Keratinocyte (primary cell): ENCODE measurements at regions not wholly inside any gene's neighbourhood (a gene's known extent, or its start where the extent isn't known, plus 50 kb on each side); places are given as distances from the start of the nearest gene placed in this dataset.

Experiments
- DNase-seq: peaks from one replicate; pipeline ENCODE4 v3.0.0-alpha.2; 2011; ENCODE audit warnings: low read depth, missing footprints, low spot score
- FAIRE-seq: peaks from 2 replicates; lab custom pipeline; 2011; peaks lifted over from hg19 to GRCh38; lab: Jason Lieb, UNC
- H2AFZ ChIP-seq: 2 replicates; pipeline ENCODE4 v1.6.0; 2012; ENCODE audit warnings: low read length, control low read depth, inconsistent platforms; ENCODE audit not compliant: control insufficient read depth
- H3K27ac ChIP-seq: 2 replicates; pipeline ENCODE4 v1.5.1; 2011; ENCODE audit warnings: low read length; ENCODE audit not compliant: control insufficient read depth, insufficient read depth
- H3K27me3 ChIP-seq: 3 replicates; pipeline ENCODE4 v1.6.0; 2011; ENCODE audit warnings: low read length; ENCODE audit not compliant: control insufficient read depth, insufficient read depth; ENCODE audit errors: extremely low read depth
- H3K36me3 ChIP-seq, 2 experiments: 2 replicates in 1 of 2; 3 replicates in 1 of 2; pipeline ENCODE4 v1.5.1; 2011; ENCODE audit warnings: low read length in 2 of 2, mild to moderate bottlenecking in 1 of 2; ENCODE audit not compliant: control insufficient read depth in 2 of 2, insufficient read depth in 2 of 2; ENCODE audit errors: extremely low read depth in 1 of 2
- H3K4me1 ChIP-seq: 3 replicates; pipeline ENCODE4 v1.5.1; 2011; ENCODE audit warnings: low read length; ENCODE audit not compliant: control insufficient read depth, insufficient read depth; ENCODE audit errors: extremely low read depth
- H3K4me2 ChIP-seq: 3 replicates; pipeline ENCODE4 v1.6.0; 2011; ENCODE audit warnings: low read depth, low read length; ENCODE audit not compliant: control insufficient read depth, insufficient read depth; ENCODE audit errors: extremely low read depth
- H3K4me3 ChIP-seq, 3 experiments: fragments of 200-600 bp in 1 of 3; sonication (generic) in 1 of 3; 2 replicates in 2 of 3; 3 replicates in 1 of 3; pipeline ENCODE4 v1.5.1; 2011 to 2016; ENCODE audit warnings: low read length in 3 of 3, mild to moderate bottlenecking in 3 of 3, control low read depth in 2 of 3, inconsistent platforms in 1 of 3, low read depth in 1 of 3, mixed read lengths in 1 of 3, mixed run types in 1 of 3, moderate library complexity in 1 of 3; ENCODE audit not compliant: control insufficient read depth in 2 of 3, insufficient read depth in 2 of 3; ENCODE audit errors: extremely low read depth in 1 of 3
- H3K79me2 ChIP-seq: 2 replicates; pipeline ENCODE4 v1.6.0; 2012; ENCODE audit warnings: low read length; ENCODE audit not compliant: control insufficient read depth, insufficient read depth
- H3K9ac ChIP-seq: 3 replicates; pipeline ENCODE4 v1.6.0; 2011; ENCODE audit warnings: low read length; ENCODE audit not compliant: control insufficient read depth, insufficient read depth; ENCODE audit errors: extremely low read depth
- H3K9me1 ChIP-seq: 3 replicates; pipeline ENCODE4 v1.6.0; 2011; ENCODE audit warnings: low read length; ENCODE audit not compliant: control insufficient read depth, insufficient read depth; ENCODE audit errors: extremely low read depth
- H3K9me3 ChIP-seq: 2 replicates; pipeline ENCODE4 v1.5.1; 2012; ENCODE audit warnings: low read depth, low read length; ENCODE audit not compliant: control insufficient read depth
- H4K20me1 ChIP-seq: 3 replicates; pipeline ENCODE4 v1.6.0; 2011; ENCODE audit warnings: low read length; ENCODE audit not compliant: control insufficient read depth, insufficient read depth; ENCODE audit errors: extremely low read depth
- EZH2 ChIP-seq: IDR thresholded peaks from one replicate; pipeline ENCODE4 v1.6.1; 2012; ENCODE audit warnings: inconsistent platforms, mild to moderate bottlenecking, low read length, moderate library complexity
- dilution Hi-C: fragments of 300-500 bp; cut with MboI; formaldehyde crosslinking; loops from one replicate; pipeline ENCODE4 v1.7.0; 2020; ENCODE audit warnings: low sequenced_read_pairs; ENCODE audit not compliant: extremely low pct_ligation_motif_present
- TF ChIP-seq, protein P1 (sequence below), 3 experiments: IDR thresholded peaks in 1 of 3; conservative IDR thresholded peaks in 1 of 3; optimal IDR thresholded peaks in 1 of 3; 2 replicates in 2 of 3; 3 replicates in 1 of 3; pipeline versions ENCODE3 to v1.5.1; 2011; ENCODE audit warnings: low read length in 3 of 3, mild to moderate bottlenecking in 3 of 3, moderate library complexity in 2 of 3, control low read depth in 1 of 3, inconsistent platforms in 1 of 3; ENCODE audit not compliant: insufficient read depth in 2 of 3; ENCODE audit errors: extremely low read depth in 1 of 3

- Histone ChIP-seq H3K4me3 (no peak overlapping the region), H3K9me1 (no peaks in the 10 kb centered on the region), H3K9ac (no peak overlapping the region), H4K20me1 (no peaks in the 10 kb centered on the region), H2AFZ (no peak overlapping the region), H3K9me3 (no peaks in the 10 kb centered on the region), H3K4me2 (no peak overlapping the region), H3K27me3 (no peaks in the 10 kb centered on the region), H3K4me1 (no peaks in the 10 kb centered on the region), H3K27ac (no peak overlapping the region), H3K79me2 (no peaks in the 10 kb centered on the region), H3K36me3 (no peaks in the 10 kb centered on the region)
- DNase-seq = no peak
- FAIRE-seq = no peak
- TF ChIP-seq, protein P1, sequence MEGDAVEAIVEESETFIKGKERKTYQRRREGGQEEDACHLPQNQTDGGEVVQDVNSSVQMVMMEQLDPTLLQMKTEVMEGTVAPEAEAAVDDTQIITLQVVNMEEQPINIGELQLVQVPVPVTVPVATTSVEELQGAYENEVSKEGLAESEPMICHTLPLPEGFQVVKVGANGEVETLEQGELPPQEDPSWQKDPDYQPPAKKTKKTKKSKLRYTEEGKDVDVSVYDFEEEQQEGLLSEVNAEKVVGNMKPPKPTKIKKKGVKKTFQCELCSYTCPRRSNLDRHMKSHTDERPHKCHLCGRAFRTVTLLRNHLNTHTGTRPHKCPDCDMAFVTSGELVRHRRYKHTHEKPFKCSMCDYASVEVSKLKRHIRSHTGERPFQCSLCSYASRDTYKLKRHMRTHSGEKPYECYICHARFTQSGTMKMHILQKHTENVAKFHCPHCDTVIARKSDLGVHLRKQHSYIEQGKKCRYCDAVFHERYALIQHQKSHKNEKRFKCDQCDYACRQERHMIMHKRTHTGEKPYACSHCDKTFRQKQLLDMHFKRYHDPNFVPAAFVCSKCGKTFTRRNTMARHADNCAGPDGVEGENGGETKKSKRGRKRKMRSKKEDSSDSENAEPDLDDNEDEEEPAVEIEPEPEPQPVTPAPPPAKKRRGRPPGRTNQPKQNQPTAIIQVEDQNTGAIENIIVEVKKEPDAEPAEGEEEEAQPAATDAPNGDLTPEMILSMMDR (optimal IDR thresholded peaks at IDR 0.05 in 1 of 3, IDR thresholded peaks at IDR 0.05 in 1 of 3, conservative IDR thresholded peaks at IDR 0.05 in 1 of 3; ENCODE audit: extremely low read depth in 1 of 3, insufficient read depth in 2 of 3, low read length in 3 of 3) = no peak
- TF ChIP-seq EZH2 = no peak
- dilution Hi-C loops = no loop called here
Measured at GRCh38 chr3:6112546-6112945, 748.4 kb upstream of the GRM7 start.

DNA sequence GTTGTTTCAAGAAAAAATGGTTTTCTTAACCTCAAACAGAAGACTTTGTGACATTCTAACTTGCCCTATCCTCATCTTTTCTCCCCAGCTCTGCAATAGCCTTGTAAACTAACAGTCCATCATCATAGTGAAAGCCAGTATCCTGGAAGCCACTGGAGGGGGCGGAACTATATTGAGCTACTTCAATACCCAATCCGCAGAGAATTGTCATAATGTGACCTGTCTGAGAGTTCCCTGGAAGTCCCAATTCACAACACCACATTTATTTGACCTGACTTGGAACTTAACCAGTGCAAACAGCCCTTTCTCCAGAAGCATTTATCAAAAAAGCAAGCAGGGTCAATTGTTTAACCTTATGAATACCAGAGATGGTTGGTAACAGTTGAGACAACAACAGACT, 747.6 kb upstream of the GRM7 start:
- no peaks in the 10 kb centered on the region for H3K4me1 ChIP-seq
- dilution Hi-C loops = no loop called here
- H3K27ac ChIP-seq = no peak overlapping the region
- no peaks in the 10 kb centered on the region for H3K9me1 ChIP-seq
- no peaks in the 10 kb centered on the region for H3K9me3 ChIP-seq
- no peak overlapping the region for H3K4me3 ChIP-seq
- DNase-seq = no peak
- H3K79me2 ChIP-seq = no peaks in the 10 kb centered on the region
- H3K27me3 ChIP-seq = no peaks in the 10 kb centered on the region
- no peak overlapping the region for H3K9ac ChIP-seq
- FAIRE-seq = no peak
- no peak overlapping the region for H2AFZ ChIP-seq
- H4K20me1 ChIP-seq = no peaks in the 10 kb centered on the region
- no peaks in the 10 kb centered on the region for H3K36me3 ChIP-seq
- TF ChIP-seq EZH2 = no peak
- TF ChIP-seq, protein P1 (optimal IDR thresholded peaks at IDR 0.05 in 1 of 3, IDR thresholded peaks at IDR 0.05 in 1 of 3, conservative IDR thresholded peaks at IDR 0.05 in 1 of 3; ENCODE audit: extremely low read depth in 1 of 3, insufficient read depth in 2 of 3, low read length in 3 of 3) = no peak
- H3K4me2 ChIP-seq = no peak overlapping the region
